ENCODE measurements at regions not wholly inside any gene's neighbourhood (a gene's known extent, or its start where the extent isn't known, plus 50 kb on each side); places are given as distances from the start of the nearest gene placed in this dataset.
"Not testable (repeated sequence)": the region's sequence is repeated elsewhere in the genome, so short reads cannot be mapped to it uniquely, and the experiment has no call there.

DNA sequence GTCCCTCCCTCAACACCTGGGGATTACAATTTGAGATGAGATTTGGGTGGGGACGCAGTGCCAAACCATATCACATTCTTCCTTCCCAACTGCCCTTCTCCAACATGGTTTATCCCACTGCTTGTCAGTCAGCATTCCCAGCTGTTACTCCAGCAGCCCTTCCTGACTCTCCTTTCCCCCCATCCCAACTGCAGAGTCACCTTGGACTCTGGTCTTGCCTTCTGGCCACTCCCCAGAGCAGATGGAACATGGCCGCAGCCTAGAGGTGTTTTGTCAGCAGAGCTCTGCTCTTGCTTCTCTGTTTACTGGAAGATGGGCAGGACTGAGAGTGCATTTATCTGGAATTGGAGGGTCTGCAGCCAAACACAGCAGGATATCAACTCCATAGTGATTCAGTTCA is 51.2 kb upstream of the MEX3C start:
- DNase-seq (ENCODE audit: low spot score), result no peak

DNA sequence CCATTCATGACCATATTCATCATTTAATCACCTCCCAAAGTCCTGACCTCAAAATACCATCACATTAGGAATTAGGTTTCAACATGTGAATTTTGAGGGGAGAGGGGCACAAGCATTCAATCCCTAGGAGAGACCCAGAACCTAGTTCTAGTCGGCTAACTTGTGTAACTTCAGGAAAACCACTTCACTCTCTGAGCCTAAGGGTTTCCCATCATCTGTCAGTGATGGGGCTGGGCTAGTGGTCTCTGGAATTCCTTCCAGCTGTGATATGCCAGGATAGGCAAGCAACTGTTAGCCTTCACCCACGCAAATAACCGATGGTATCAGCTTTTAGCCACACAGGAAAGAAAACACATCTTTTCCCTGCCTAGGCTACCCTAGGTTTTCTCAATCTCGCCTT is 52.5 kb upstream of the MEX3C start:
- DNase-seq (ENCODE audit: low spot score), result no peak

DNA sequence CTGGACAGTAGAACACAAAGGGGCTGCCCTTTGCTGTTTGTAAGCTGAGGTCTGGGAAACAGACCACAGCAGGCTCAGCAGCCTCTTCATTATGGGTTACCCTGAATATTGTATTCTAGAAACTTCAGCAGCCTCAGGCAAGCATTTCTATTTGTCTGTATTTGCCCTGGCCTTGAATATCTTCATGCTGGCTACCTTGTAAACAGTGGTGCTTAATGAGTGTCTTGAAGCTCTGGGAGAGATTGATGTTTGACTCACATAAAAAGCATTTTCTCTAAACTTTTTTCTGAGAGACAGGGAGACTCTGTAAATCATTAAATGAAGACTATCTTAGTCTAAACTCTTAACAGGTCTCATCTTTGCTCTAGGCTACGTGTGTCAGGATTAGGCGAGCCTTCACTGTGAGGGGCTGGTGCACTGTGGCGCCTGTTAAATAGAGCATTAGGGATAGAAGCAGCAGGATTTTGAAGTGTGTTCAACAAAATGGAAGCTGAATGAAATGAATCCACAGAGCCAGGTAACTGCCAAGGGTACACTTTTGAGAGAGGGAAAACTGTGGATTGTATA is 53.1 kb upstream of the MEX3C start:
- DNase-seq (ENCODE audit: low spot score), result no peak

DNA sequence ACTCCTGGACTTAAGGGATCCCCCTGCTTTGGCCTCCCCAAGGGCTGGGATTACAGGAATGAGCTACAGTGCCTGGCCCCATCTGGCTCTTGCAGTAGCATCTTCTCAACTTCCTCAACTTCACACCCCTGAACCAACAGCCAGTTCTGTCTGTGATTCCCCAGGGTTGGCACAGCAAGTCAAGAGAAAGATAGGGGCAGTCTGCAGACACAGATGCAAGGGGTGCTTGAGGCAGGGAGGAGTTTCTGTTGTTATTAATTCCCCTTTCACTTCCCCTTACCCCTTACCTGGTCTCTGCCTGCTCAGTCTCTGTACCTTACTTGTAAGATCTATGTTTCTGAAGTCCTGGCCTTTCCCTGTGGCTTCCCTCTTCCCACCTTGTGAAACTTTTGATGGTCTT is 54.1 kb upstream of the MEX3C start:
- DNase-seq (ENCODE audit: low spot score), result no peak

DNA sequence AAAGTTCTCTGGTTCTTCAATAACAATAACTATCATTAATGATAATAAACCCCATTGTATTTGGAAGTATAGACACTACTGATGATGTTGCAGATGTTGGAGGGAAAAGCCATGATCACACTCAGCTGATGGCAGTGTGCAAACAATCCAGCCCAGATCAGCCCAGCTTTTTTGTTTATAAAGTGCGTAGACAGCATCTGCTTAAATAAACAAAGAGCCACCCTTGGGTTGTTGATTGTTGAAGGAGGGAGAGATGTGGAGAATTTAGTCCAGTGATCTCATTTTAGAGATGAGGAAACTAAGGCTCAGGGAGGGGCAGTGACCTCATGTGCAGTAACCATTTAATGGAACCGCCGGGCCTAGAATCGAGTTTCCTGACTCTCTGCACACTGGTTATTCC is 56.0 kb upstream of the MEX3C start:
- no peak for DNase-seq (ENCODE audit: low spot score)

DNA sequence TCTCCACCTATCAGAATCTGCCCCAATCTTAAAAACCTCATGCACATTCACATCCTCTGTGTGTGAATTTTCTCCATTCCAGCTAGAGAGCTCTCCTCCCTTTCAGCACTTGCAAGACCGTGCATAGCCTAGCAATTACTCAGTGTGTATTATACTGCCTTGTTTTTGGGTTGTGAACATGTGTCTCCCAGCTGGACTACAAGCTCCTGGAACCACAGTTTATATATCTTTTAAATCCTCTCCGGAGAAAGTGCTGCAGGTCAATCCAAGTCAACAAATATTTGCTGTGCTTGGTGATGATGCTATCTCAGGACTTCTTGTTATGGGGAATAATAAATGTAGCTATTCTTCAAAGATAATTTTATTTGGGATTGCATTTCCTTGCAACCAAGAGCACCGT is 58.2 kb upstream of the MEX3C start:
- DNase-seq (ENCODE audit: low spot score), result no peak

DNA sequence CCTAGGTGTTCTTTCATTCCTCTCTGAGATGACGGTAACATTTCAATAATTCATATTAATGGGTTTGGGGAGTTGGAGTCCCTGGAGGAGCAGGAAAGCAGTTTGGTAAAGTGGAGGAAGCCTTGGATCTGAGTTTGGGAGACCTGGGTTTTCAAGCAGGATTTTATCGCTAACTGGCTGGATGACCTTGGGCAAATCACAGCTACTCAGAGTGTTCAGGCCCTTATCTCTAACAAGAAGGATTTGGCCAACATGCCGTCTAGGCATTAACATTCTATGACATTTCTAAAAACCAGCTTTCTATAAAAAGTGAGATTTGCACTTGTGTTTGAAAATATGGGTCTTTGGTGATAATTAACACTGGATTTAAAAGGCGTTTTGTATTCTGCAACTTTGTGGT is 59.7 kb upstream of the MEX3C start:
- DNase-seq (ENCODE audit: low spot score), result no peak

DNA sequence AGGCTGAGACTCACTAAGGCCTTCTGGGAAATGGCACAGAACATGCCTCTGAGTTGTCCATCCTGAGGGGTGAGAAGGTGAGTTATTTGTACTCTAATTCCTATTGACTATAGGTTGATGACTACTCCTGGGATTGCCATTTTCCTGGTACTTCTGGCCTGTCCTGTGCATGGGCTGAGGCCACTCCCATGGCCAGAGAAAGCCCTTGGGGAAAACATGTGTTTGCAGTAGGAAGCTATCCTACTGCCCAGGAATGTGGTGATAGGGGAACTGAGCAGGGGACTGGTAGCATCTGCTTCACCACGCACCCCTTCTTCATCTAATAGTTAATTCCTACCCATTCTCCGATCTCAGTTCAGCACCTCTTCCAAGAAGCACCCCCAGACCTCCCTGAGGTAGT is 62.6 kb upstream of the MEX3C start:
- DNase-seq (ENCODE audit: low spot score), result no peak

DNA sequence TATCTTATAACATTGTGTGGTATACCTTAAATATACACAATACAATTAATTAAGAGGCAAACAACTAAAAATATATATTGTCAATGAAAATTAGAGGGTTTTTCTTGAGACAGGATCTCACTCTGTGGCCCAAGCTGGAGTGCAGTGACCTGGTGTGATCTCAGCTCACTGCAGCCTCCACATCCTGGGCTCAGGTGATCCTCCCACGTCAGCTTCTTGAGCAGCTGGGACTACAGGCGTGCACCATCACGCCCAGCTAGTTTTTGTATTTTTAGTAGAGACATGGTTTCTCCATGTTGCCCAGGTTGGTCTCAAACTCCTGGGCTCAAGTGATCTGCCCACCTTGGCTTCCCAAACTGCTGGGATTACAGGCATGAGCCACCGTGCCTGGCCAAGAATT is 68.6 kb upstream of the MEX3C start:
- DNase-seq (ENCODE audit: low spot score), result not testable (repeated sequence)

DNA sequence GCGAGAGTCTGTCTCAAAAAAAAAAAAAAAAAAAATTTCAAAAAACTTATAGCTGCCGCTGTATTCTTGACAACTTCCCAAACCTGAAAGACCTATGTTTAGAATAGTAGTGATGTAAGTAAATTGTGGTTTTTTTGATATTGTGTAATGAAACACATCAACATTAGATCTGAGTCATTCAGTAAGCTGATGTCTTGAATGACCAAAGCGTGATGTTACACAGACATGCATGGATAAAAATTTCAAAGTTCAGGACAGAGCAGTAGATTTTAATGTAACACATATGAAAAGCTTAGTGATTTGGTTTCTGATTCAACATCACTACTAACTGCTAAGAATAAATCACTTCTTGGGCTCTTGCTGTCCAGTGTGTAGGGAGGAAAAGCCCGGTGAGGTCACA is 69.3 kb upstream of the MEX3C start:
- DNase-seq (ENCODE audit: low spot score), result no peak

DNA sequence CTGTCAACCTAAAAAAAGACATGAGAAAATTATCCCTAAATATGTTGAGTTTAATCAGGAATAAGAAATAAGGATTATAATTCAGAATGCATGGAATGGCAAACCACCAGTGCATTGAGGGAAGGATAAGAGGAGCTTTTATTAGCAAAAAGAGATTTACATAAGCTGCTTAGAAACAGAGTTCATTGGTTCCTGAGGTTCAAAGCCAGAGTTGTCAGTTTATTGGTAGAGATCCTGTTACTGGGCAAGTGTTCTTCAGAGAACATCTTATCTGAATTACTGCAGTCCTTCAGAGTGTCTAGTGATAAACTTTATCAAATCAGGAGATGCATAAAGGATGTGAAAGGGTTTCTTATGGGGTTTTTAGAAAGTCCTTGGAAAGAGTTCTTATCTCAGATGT is 76.0 kb upstream of the MEX3C start:
- DNase-seq (ENCODE audit: low spot score), result no peak

DNA sequence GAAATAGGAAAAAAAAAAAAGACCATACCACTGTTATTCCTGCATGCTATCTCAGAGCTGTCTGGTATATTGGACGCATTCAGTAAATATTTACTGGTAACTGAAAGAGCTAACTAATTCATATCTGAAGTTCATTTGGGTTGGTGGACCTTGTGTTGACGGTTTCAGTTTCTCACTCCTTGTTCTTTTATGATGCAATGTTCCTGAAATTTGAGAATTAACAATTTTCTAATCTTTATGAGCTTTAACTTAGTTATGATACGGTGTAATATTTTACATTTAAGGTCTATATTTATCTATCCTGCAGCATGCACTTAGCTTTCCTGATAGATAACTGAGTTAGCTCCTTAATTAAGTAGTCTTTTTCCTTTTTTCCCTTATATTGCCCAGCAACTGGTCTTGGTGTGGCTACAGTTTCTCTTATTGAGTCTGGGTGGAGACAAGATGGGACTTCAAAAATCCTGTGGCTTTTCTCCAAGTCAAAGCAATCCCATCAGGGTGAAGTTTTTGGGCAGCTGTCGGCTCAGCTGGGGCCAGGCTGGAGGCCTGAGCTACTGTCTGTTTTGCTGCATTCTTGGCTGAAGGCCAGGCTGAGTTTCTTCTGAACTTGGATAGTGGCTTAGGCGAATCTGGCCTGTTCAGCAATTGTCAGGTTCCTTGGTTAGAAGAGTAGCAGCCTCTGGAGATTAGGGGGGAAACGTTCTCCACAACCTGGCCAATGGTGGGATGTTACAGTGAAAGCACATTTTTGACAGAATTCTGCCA is 78.4 kb upstream of the MEX3C start:
- DNase-seq (ENCODE audit: low spot score), result no peak

DNA sequence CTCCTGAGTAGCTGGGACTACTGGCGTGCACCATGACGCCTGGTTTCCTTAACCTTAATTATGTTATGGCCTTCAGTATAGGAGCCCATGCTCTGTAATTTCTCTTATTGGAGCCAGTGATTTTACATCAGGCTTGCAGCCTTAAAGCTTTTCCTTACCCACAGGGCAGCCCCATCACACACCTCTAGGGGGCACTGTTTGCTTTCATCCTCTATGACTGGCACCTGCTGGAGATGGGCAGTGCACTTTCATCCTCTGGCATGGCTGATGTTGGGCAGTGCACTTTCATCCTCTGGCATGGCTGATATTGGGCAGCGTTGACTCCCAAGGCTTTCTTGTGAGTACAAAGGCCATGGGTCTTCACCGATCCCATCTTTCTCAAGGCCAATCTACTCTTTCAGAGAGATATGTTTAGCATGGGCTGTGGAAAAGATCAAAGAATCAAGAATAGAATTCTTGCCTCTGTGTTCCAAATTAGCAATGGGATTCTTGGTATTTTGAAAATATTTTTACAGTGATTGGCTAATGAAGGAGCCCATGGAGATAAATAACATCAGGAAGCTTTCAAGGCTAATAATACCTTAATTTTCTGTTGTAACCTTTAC is 80.7 kb upstream of the MEX3C start:
- peak; percentile 41 for DNase-seq (ENCODE audit: low spot score)

DNA sequence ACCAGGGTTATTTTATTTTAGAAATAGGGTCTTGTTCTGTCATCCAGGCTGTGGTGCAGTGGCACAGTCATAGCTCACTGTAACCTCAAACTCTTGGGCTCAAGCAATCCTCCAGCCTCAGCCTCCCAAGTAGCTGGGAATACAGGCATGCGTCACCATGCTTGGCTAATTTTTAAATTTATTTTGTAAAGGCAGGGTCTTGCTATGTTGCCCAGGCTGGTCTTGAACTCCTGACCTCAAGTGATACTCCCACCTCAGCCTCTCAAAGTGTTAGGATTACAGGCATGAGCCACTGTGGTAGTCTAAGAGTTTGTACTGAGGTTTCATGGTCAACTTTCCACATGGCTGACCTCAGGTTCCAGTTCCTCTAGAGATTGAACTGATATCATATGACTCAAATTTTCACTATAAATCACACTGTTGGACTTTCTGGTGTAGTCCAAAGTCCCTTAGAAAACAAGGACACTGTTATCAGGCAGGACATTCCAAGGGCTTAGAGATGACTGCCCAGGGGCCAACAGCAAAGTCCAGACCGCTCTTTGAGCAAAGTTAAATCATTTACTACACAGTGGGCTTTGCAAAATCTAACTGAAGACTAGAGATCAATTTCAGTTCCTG is 82.0 kb upstream of the MEX3C start:
- no peak for DNase-seq (ENCODE audit: low spot score)

DNA sequence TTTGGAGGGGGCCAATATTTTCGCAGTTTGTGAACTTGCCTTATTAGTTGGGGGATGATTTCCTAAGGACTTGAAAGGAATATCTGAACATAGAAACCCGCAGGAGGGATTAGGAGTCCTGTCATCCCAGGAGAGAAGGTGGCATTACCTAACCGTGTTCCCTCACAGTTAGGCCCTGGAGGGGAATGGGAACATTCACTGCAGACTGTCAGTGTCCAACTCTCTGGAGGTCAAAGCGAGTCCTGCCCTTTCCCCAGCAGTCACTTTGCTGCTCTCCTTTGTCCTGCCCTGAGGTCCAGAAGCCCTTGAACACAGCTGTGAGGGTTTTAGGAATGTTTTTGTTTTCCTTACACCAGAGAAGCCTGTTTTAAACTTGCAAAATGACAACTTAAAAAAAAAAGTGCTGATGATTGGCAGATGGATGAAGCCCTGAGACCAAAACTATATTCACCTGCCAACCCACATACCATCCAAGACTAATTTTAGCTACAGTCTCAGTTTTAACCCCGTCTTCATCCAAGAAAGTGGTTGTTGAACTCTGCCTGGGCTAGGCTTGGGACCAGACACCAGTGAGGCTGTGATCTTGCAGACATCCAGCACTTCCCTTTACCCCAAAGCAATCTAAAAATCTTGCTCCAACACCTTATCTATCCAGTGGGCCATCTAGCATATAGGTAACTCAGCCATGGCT is 90.5 kb upstream of the MEX3C start:
- no peak for DNase-seq (ENCODE audit: low spot score)

DNA sequence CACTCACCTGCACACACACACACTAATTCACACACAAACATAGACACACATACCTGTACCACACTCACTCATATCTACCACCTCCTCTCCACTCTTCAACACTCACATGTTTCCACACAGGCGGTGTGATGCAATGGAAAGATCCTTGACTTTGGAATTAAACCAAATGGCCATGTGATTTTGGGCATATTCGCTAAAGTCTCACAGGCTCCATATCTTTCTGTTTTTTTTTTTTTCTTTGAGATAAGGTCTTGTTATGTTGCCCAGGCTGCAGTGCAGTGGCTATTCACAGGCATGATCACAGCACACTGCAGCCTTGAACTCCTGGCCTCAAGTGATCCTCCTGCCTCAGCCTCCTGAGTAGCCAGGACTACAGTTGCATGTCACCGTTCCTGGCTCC is 91.1 kb upstream of the MEX3C start:
- no peak for DNase-seq (ENCODE audit: low spot score)

DNA sequence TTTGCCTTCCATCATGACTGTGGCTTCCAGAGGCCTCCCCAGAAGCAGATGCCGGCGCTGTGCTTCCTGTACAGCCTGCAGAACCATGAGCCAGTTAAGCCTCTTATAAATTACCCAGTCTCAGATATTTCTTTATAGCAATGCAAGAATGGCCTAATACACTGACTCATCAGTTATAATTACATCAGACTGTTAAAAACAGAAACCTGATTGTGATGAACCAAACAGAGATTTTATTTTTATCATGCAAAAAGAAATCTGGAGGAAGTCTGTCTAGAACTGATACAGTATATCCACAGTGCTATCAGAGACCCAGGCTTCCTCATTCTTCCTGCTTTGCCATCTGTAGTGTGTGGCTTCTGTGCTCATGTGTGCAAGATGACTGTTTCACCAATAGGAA is 93.4 kb upstream of the MEX3C start:
- no peak for DNase-seq (ENCODE audit: low spot score)

DNA sequence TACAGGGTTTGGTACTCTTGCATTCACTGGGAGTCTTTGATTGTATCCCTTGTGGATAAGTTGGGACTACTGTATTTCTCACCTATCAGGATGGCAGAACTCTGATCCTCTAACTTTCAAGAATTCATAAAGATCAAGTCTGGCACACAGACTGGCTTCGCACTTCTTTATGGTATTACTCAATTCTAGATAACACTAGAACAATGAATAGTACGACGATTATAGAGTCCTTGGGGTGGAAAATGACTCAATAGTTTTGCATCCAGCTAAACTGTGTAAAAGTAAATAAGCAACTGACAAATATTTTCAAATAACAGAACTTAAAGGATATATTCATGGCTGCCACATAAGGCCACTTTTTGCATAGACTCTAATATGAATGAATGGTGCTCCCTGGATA is 103.4 kb upstream of the MEX3C start:
- DNase-seq (ENCODE audit: low spot score), result no peak

DNA sequence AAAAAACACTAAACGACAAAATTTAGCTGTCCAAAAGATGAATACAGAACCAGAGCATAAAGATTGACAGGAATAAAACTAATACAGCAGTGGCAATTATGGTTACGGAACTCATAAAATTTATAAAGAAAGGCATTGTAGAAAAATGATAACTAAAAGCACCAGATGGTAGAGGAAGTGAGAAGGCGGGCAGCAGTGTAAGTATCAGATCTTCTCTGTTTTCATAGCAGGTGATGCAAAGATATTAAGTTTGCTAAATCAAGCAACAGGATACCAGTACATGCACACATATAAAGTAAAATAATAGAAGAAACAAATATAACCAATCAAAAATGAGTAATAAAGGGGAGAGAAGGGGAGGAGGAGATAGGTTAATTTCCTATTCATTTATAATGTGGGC is 103.9 kb upstream of the MEX3C start:
- no peak for DNase-seq (ENCODE audit: low spot score)

DNA sequence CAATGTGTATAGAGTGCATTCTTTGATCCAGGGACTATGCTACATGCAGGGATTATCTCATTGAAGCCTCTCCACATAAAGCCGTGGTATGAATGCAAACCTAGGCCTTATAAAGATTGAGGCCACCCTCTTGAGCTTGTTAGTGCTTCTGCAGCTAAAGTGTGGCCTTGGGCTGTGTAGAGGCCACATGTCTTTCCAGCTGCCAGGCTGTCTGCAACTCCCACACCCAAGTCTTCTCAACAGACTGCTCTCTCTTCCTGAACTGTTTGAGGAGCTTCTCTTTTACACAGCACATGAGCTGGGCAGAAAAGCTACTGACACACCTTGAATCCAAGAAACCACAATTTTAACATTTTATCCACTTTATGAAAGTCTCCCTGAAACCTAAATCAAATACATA is 119.2 kb upstream of the MEX3C start:
- DNase-seq (ENCODE audit: low spot score), result no peak

DNA sequence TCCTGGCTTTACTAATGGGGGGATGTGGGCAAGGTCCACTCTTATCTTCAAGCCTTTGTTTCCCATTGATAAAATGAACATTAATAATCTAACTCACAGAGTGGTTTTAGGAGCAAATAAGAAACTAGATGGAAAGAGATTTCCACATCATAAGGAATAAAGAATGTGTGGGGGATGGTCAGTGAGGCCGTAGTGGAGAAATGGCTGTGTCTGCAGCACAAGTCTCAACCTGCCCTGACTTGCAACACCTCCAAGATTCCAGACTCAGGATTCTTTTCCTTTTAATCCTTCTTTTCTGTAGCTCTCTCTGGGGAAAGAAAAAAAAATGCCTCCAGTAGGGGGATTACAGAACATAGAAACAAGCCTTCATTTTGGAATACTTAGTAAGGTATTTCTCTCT is 124.2 kb upstream of the MEX3C start:
- no peak for DNase-seq (ENCODE audit: low spot score)

DNA sequence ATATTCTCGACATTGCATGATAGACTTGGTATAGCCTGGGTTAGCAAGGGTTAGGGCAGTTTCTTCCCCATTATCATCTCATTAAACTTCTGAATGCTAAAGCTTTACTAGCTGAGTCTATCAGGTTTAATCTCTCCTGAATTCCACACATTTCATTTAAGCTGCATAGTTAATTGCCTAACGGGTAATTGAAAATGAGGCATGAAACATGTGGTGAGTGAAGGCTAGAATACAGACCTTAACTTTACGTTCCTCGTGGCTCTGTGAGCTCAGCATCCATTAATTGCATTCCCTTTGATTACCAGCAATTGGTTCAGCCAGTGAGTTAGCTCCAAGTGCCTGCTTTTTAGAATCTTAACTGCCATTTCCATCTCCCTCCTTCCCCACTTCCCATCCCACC is 126.5 kb upstream of the MEX3C start:
- DNase-seq (ENCODE audit: low spot score), result no peak

DNA sequence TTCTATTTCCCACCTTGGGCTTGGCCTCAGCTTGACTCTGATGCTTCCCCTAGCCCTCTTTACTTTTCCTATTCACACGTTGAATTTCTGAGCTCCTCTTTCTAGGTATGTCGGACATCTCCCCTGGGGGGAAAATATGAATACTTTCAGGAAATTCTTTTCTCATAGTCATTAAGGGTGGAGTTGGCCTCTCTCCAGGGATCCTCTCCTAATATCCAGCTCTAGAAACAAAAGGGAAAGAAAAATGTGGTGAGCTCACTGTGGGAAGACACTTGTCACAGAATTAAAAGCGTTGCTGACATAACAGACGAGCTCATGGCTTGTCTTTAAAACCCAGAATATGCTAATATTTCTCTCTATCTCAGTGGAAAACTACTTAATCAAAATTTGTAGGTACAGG is 132.7 kb upstream of the MEX3C start:
- no peak for DNase-seq (ENCODE audit: low spot score)

Data from SW480 (cell line).